BJ (cell line): ENCODE measurements at regions not wholly inside any gene's neighbourhood (a gene's known extent, or its start where the extent isn't known, plus 50 kb on each side); places are given as distances from the start of the nearest gene placed in this dataset.
"Not testable (repeated sequence)": the region's sequence is repeated elsewhere in the genome, so short reads cannot be mapped to it uniquely, and the experiment has no call there.

Experiments used
- CTCF ChIA-PET: fragments of 350-600 bp; formaldehyde crosslinking; extraction: SDS; loops from one replicate; lab custom pipeline; 2021; ENCODE audit warnings: antibody characterized with exemption, inconsistent platforms; lab: Yijun Ruan, JAX
- POLR2A ChIA-PET: fragments of 300-600 bp; sonication (Branson Sonifier 250); formaldehyde crosslinking; extraction: SDS; loops from one replicate; lab custom pipeline; 2021; ENCODE audit warnings: antibody characterized with exemption; lab: Charles Lee
- DNase-seq: peaks from one replicate; pipeline ENCODE4 v3.0.0-alpha.2; 2011; ENCODE audit warnings: low read depth
- H3K27me3 ChIP-seq: 2 replicates; pipeline ENCODE4 v1.6.0; 2011; ENCODE audit warnings: low read length; ENCODE audit not compliant: control insufficient read depth, insufficient read depth
- H3K36me3 ChIP-seq: 2 replicates; pipeline ENCODE4 v1.5.1; 2011; ENCODE audit warnings: low read length; ENCODE audit not compliant: control insufficient read depth, insufficient read depth
- H3K4me3 ChIP-seq: 2 replicates; pipeline ENCODE4 v1.5.1; 2011; ENCODE audit warnings: low read depth, mild to moderate bottlenecking, control low read depth, low read length
- TF ChIP-seq, protein P1 (sequence below): IDR thresholded peaks from 2 replicates; pipeline ENCODE4 v1.5.1; 2011; ENCODE audit warnings: low read depth, mild to moderate bottlenecking, control low read depth, inconsistent platforms, low read length, moderate library complexity; ENCODE audit not compliant: insufficient read depth

GRCh38 chr2:116511426-116511825, 1303.1 kb upstream of the DDX18 start:
- POLR2A ChIA-PET, result no interaction called here
- Histone ChIP-seq H3K27me3 (no peaks in the 10 kb centered on the region), H3K4me3 (no peak overlapping the region), H3K36me3 (no peaks in the 10 kb centered on the region)
- CTCF ChIA-PET, result no interaction called here
- no peak for DNase-seq
- TF ChIP-seq, protein P1, sequence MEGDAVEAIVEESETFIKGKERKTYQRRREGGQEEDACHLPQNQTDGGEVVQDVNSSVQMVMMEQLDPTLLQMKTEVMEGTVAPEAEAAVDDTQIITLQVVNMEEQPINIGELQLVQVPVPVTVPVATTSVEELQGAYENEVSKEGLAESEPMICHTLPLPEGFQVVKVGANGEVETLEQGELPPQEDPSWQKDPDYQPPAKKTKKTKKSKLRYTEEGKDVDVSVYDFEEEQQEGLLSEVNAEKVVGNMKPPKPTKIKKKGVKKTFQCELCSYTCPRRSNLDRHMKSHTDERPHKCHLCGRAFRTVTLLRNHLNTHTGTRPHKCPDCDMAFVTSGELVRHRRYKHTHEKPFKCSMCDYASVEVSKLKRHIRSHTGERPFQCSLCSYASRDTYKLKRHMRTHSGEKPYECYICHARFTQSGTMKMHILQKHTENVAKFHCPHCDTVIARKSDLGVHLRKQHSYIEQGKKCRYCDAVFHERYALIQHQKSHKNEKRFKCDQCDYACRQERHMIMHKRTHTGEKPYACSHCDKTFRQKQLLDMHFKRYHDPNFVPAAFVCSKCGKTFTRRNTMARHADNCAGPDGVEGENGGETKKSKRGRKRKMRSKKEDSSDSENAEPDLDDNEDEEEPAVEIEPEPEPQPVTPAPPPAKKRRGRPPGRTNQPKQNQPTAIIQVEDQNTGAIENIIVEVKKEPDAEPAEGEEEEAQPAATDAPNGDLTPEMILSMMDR, result no peak

DNA sequence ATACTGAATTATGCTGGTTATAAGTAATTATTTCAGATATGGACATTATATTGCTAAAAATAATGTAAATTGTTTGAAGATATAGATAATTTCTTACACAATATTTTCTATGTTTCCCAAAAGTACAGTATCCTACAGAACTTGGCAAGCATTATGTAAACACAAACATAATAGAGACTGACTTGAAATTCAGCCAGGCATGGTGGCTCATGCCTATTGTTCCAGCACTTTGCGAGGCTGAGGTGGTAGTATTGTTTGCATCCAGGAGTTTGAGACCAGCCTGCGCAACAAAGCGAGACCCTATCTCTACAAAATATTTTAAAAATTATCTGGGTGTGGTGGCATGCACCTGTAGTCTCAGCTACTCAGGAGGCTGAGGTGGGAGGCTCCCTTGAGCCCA, 1300.5 kb upstream of the DDX18 start:
- no peak for DNase-seq
- Histone ChIP-seq H3K4me3 (no peak overlapping the region), H3K36me3 (no peaks in the 10 kb centered on the region), H3K27me3 (no peaks in the 10 kb centered on the region)
- TF ChIP-seq, protein P1, result no peak
- POLR2A ChIA-PET, result no interaction called here
- CTCF ChIA-PET, result no interaction called here

DNA sequence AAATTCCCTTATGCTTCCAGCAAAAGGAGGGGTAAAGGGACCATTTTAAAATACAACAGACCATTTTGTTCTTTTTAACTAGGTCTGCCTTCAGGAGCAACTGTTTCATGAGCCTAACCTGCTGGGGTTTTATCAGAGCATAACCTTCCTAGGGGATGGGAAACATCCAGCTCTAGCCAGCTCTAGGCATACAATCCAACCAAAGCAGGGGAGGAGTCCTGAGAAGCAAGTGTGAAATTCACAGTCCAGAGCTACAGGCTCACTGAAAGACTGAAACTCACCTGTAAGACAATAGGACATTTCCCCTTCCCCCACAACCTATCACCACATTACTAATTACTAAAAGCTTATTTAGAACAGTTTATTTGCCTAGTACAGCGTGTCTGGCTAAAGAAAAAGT, 1296.6 kb upstream of the DDX18 start:
- CTCF ChIA-PET, result no interaction called here

GRCh38 chr2:116537811-116538210, 1276.7 kb upstream of the DDX18 start:
- Histone ChIP-seq H3K36me3 (no peaks in the 10 kb centered on the region), H3K27me3 (no peaks in the 10 kb centered on the region), H3K4me3 (no peak overlapping the region)
- ChIA-PET POLR2A (no interaction called here), CTCF (no interaction called here)
- DNase-seq, result no peak
- TF ChIP-seq, protein P1, result no peak

More for the DNA sequence above, 1296.6 kb upstream of the DDX18 start:
- TF ChIP-seq, protein P1, result no peak
- POLR2A ChIA-PET, result no interaction called here
- H3K27me3 ChIP-seq, result no peaks in the 10 kb centered on the region
- H3K36me3 ChIP-seq, result no peaks in the 10 kb centered on the region
- H3K4me3 ChIP-seq, result no peak overlapping the region
- no peak for DNase-seq

GRCh38 chr2:116545286-116546068, 1269.0 kb upstream of the DDX18 start:
- no peak overlapping the region for H3K4me3 ChIP-seq
- no peaks in the 10 kb centered on the region for H3K36me3 ChIP-seq
- no peak for DNase-seq
- TF ChIP-seq, protein P1, result no peak
- ChIA-PET CTCF (no interaction called here), POLR2A (no interaction called here)
- no peaks in the 10 kb centered on the region for H3K27me3 ChIP-seq

GRCh38 chr2:116552738-116553419, 1261.6 kb upstream of the DDX18 start:
- H3K27me3 ChIP-seq, H3K36me3 ChIP-seq, POLR2A ChIA-PET, DNase-seq, CTCF ChIA-PET, H3K4me3 ChIP-seq: not testable (repeated sequence)
